Stomach (tissue), 4 donors: ENCODE measurements at regions not wholly inside any gene's neighbourhood (a gene's known extent, or its start where the extent isn't known, plus 50 kb on each side); places are given as distances from the start of the nearest gene placed in this dataset.

Source experiments
- CTCF ChIP-seq, 7 experiments: fragments of 450-650 bp in 4 of 7; fragments of 200-600 bp in 3 of 7; sonication (generic) in 3 of 7; IDR thresholded peaks; one replicate each; pipeline ENCODE4 v1.5.1; 2016 to 2019; ENCODE audit warnings: antibody characterized with exemption in 7 of 7, control low read depth in 2 of 7, mild to moderate bottlenecking in 1 of 7
- EP300 ChIP-seq: sonication (generic); formaldehyde crosslinking; IDR thresholded peaks from one replicate; pipeline ENCODE4 v1.6.1; 2017; ENCODE audit warnings: antibody characterized with exemption
- POLR2A ChIP-seq, 4 donors: fragments of 450-650 bp; IDR thresholded peaks; one replicate each; pipeline ENCODE4 v1.6.1; 2016; ENCODE audit warnings: antibody characterized with exemption in 4 of 4, control low read depth in 2 of 4, mild to moderate bottlenecking in 1 of 4, moderate library complexity in 1 of 4

GRCh38 chr4:130074096-130074495 lies 978.1 kb downstream of the C4orf33 start:
- TF ChIP-seq POLR2A (IDR thresholded peaks at IDR 0.05) (no peak), CTCF (IDR thresholded peaks at IDR 0.05) (no peak), EP300 (no peak)
